ENCODE measurements at regions not wholly inside any gene's neighbourhood (a gene's known extent, or its start where the extent isn't known, plus 50 kb on each side); places are given as distances from the start of the nearest gene placed in this dataset.

DNA sequence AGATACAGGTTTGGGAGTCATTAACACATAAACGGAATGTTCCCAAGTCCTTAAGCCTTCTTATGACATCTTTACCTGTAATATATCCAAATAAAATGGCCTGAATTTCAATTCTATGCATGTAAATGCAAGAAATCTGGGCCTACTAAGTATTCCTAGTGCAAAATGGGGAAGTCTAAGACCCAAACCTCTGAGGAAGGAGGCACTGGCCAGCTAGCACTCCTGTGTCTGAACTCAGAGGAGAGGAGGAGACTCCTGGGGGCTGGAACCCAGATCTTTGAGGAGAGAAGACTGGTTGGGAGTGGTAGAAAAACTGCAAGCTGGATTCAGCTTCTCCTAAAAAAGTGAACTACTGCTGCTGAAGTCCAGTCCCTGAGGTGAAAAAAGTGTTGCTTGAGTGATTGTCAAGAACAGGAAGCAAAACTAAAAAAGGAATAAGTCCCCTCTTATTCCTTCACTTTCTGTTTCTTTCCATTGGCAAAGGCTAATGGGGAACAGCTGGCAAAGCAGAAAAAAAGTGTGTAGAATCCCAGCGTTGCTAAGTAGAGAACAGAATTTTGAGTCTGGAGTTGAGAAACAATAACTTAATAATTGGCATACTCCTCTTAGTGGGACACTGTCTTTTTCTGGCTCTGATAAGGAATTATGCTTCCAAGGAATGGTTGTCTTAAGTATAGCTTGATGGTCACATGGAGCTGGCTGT is 54.8 kb upstream of the ATP2C1 start:
- no peak for DNase-seq (ENCODE audit: low spot score)
- in situ Hi-C loops (cut with HindIII; ENCODE audit: low sequenced_read_pairs): no loop called here

DNA sequence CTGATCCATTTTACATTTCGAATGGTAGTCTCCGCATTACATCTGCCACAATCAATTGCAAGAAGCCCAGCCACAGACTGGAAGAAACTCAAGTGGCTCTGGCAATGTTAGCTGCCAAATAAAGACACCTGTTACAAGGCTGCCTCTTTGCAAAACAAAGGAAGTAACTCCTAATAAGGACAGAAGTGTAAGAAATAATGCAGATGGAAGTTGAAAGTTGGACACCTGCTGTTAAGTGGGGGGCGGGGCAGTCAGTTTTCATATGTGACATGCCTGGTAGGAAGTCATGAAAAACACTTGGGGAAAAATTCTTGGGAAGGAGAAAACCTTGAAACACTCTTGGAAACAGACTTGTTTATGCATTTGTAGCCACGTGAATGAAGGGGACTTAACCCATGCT is 54.1 kb upstream of the ATP2C1 start:
- in situ Hi-C loops (cut with HindIII; ENCODE audit: low sequenced_read_pairs): no loop called here
- DNase-seq (ENCODE audit: low spot score): peak; percentile 37

DNA sequence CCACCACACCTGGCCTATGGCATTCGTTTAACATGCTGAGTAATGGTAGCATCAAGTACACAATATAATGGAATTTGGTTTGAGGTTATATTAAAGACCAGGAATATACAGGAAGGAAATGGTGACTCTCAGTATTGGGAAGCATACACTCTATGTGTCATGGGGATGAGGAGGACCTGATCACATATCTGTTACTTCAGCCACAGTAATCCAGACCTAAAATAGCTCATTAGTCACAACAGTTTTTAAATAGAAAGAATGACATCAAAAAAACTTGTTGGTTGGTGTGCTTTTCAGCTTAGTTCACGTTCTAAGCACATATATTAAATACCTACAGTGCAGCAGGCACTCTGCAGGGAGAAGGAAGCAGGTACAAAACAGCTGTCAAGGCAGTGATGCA is 52.5 kb upstream of the ATP2C1 start:
- in situ Hi-C loops (cut with HindIII; ENCODE audit: low sequenced_read_pairs): no loop called here
- no peak for DNase-seq (ENCODE audit: low spot score)

DNA sequence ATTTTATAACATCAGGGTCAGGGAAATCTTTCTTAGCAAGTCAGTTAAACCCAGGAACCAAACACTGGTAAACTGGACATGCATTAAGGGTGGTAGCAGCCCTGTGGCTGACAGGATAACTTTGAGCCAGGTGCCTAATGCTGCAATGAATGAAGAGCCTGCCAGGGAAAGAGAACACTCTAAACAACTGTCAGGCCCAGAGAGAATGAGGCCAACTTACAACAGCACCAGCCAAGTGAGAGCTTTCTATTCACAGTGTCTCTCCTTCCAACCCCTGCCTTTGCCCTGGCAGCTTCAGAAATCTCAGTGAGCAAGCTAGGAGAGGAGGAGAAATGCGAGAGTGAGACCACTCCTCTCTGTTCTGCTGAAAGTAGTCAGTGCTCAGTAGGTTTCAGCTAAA is 50.4 kb upstream of the ATP2C1 start:
- in situ Hi-C loops (cut with HindIII; ENCODE audit: low sequenced_read_pairs): no loop called here
- no peak for DNase-seq (ENCODE audit: low spot score)

All from G401 (cell line).